ENCODE measurements at regions not wholly inside any gene's neighbourhood (a gene's known extent, or its start where the extent isn't known, plus 50 kb on each side); places are given as distances from the start of the nearest gene placed in this dataset.

GRCh38 chr3:115486880-115487279, 136.4 kb upstream of the GAP43 start:
- no peaks in the 10 kb centered on the region for H3K36me3 ChIP-seq (ENCODE audit: low read depth)
- no peaks in the 10 kb centered on the region for H3K9me3 ChIP-seq
- no peak for DNase-seq
- no peak for TF ChIP-seq CTCF (IDR thresholded peaks at IDR 0.05)
- no peak overlapping the region for H3K4me3 ChIP-seq
- ATAC-seq = no peak
- no peaks in the 10 kb centered on the region for H3K4me1 ChIP-seq (ENCODE audit: low read depth)
- intact Hi-C loops (cut with DNase I, micrococcal nuclease) = no loop called here

DNA sequence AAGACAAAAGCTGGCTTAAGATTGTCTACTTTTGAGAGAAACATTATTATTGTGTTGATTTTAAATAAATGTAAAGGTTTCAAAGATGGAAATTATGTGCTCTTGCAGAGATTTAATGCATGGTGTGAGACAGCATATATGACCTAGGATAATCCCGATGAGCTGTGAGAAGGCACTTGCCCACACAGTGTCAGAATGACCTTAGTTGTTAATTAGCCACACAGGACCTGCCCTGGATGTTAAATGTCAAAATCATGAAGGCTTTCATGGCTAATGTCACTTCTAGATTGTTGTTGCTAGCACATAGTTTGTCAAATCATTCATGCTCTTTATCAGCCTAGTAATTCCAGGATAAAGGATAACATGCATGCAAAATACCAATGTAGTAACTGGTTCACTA, 135.3 kb upstream of the GAP43 start:
- ATAC-seq (no peak), DNase-seq (no peak)

GRCh38 chr3:115488409-115488808, 134.9 kb upstream of the GAP43 start:
- H3K36me3 ChIP-seq (ENCODE audit: low read depth) = no peaks in the 10 kb centered on the region
- no peak for TF ChIP-seq CTCF (IDR thresholded peaks at IDR 0.05)

More for the DNA sequence above, 135.3 kb upstream of the GAP43 start:
- no peak overlapping the region for H3K4me3 ChIP-seq
- no peaks in the 10 kb centered on the region for H3K9me3 ChIP-seq
- TF ChIP-seq CTCF (IDR thresholded peaks at IDR 0.05) = no peak
- no peaks in the 10 kb centered on the region for H3K4me1 ChIP-seq (ENCODE audit: low read depth)
- intact Hi-C loops (cut with DNase I, micrococcal nuclease) = no loop called here
- H3K36me3 ChIP-seq (ENCODE audit: low read depth) = no peaks in the 10 kb centered on the region

GRCh38 chr3:115494826-115495225, 128.5 kb upstream of the GAP43 start:
- H3K4me1 ChIP-seq (ENCODE audit: low read depth) = no peaks in the 10 kb centered on the region
- intact Hi-C loops (cut with DNase I, micrococcal nuclease) = no loop called here
- no peak for DNase-seq
- ATAC-seq = no peak
- no peak overlapping the region for H3K4me3 ChIP-seq
- no peaks in the 10 kb centered on the region for H3K36me3 ChIP-seq (ENCODE audit: low read depth)
- no peaks in the 10 kb centered on the region for H3K9me3 ChIP-seq
- TF ChIP-seq CTCF (IDR thresholded peaks at IDR 0.05) = no peak

More at GRCh38 chr3:115488409-115488808, 134.9 kb upstream of the GAP43 start:
- H3K4me3 ChIP-seq = no peak overlapping the region
- H3K9me3 ChIP-seq = no peaks in the 10 kb centered on the region
- DNase-seq (no peak), ATAC-seq (no peak)
- intact Hi-C loops (cut with DNase I, micrococcal nuclease) = no loop called here
- H3K4me1 ChIP-seq (ENCODE audit: low read depth) = no peaks in the 10 kb centered on the region

GRCh38 chr3:115498421-115498820, 124.9 kb upstream of the GAP43 start:
- ATAC-seq = no peak
- Histone ChIP-seq H3K4me3 (no peak overlapping the region), H3K4me1 (ENCODE audit: low read depth) (no peaks in the 10 kb centered on the region), H3K36me3 (ENCODE audit: low read depth) (no peaks in the 10 kb centered on the region), H3K9me3 (no peaks in the 10 kb centered on the region)
- DNase-seq = no peak
- TF ChIP-seq CTCF (IDR thresholded peaks at IDR 0.05) = no peak
- intact Hi-C loops (cut with DNase I, micrococcal nuclease) = no loop called here

DNA sequence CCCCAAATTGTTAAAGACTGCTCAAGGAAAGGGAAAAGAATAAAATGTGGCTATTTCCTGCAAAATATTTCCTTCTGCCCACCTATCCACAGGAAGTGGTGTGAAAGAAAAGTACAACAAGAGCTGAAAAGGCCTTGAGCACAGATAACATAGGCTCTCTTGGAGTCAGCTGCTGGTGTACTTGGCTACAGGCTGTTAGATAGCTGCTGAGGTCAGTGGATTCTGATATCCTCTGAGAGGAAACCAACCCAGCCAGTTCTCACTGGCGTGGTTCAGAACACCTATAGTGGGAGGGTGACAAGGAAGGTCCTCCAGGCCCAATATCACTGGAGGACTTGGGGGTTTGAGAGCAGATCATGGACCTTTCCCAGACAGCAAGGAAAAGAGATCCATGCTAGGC, 124.4 kb upstream of the GAP43 start:
- no peak for TF ChIP-seq CTCF (IDR thresholded peaks at IDR 0.05)
- ATAC-seq = no peak
- Histone ChIP-seq H3K9me3 (no peaks in the 10 kb centered on the region), H3K36me3 (ENCODE audit: low read depth) (no peaks in the 10 kb centered on the region), H3K4me3 (no peak overlapping the region), H3K4me1 (ENCODE audit: low read depth) (no peaks in the 10 kb centered on the region)
- no peak for DNase-seq
- intact Hi-C loops (cut with DNase I, micrococcal nuclease) = no loop called here

Data from mucosa of descending colon (tissue), 3 donors.